ENCODE measurements at regions not wholly inside any gene's neighbourhood (a gene's known extent, or its start where the extent isn't known, plus 50 kb on each side); places are given as distances from the start of the nearest gene placed in this dataset.

DNA sequence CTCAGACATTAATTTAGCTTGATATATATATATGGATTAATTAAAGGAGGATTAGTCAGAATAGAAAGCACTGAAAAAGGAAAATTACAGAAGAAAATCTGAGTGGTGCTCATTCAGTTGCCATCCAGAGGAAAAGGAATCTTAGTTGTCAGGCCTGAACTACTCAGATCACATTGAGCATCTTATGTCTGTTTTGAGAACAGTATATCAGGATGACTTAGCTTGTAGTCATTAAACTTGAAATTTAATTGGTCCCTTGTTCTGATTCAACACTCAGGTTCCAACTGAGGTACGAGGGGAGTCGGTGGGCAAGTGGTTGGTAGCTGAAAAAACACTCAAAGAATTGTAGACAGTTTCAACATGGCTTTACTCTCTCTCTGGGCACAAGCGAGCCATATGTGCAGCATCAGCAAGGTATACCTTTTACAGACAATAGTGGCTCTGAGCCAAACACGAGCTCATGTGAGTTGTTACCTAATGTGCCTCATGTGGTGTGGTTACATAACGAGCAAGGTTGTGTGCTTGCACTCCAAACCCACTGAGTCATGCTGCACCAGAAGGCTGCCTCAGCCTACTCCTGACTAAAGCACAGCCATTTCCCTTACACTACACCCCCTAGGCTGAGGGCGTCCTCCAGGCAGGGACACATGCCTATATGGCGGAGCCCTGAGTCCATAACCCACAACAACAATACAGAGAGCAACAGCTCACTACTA, 73.0 kb upstream of the HMGN3 start:
- TF ChIP-seq FOXA1 (IDR thresholded peaks at IDR 0.05): no peak
- TF ChIP-seq LEF1 (IDR thresholded peaks at IDR 0.05; ENCODE audit: borderline replicate concordance): no peak
- no peak for TF ChIP-seq SP1 (IDR thresholded peaks at IDR 0.05)
